Activated CD4-positive, alpha-beta T cell treated with anti-CD3 and anti-CD28 coated beads, Interleukin-2, amount 50 U/mL, for 48 hours (primary cell): ENCODE measurements at regions not wholly inside any gene's neighbourhood (a gene's known extent, or its start where the extent isn't known, plus 50 kb on each side); places are given as distances from the start of the nearest gene placed in this dataset.
"Not testable (repeated sequence)": the region's sequence is repeated elsewhere in the genome, so short reads cannot be mapped to it uniquely, and the experiment has no call there.

Source experiments
- DNase-seq, 2 experiments: peaks; one replicate each; pipeline ENCODE4 v3.0.0-alpha.2; 2020

- not testable (repeated sequence) for DNase-seq
Observed at GRCh38 chr15:91415258-91415657, 315.2 kb downstream of the SV2B start.

- DNase-seq = no peak
Observed at GRCh38 chr15:91420689-91421088, 320.6 kb downstream of the SV2B start.

- DNase-seq = no peak
Observed at GRCh38 chr15:91422797-91423196, 322.7 kb downstream of the SV2B start.

DNA sequence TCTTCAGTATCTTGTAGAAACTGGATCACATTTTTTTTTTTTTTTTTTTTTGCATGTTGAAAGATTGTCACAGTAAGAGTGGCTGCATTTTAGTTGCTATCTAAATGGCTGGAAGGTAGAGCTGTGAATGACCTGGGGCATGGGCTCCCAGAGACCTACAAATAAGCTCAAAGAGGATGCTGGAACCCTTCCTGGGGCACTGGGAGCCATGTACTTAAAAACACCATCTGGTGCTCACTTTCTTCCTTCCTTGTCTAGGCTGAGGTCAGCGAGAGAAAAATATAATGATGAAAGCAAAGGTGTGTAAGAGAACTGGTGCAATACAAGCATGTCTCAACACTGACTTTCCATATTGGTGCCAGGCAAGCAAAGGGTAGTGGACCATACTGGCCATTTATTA lies 323.9 kb downstream of the SV2B start:
- no peak for DNase-seq

DNA sequence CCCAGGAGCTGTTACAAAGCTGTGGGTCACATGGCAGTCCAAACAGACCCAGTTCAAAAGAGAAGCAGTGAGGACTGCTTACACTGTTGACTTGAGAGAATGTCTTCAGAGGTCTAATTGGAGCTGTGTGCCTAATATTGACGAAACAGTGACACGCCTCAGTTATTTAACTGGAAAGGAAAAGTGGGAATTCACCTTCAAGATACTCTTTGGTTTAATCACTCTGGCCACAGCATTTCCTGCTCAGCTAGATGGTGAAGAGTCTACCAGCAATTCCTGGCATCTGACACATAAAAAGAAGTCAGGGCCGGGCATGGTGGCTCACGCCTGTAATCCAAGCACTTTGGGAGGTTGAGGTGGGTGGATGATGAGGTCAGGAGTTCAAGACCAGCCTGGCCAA lies 326.4 kb downstream of the SV2B start:
- peak; percentile 33 to 46 for DNase-seq

DNA sequence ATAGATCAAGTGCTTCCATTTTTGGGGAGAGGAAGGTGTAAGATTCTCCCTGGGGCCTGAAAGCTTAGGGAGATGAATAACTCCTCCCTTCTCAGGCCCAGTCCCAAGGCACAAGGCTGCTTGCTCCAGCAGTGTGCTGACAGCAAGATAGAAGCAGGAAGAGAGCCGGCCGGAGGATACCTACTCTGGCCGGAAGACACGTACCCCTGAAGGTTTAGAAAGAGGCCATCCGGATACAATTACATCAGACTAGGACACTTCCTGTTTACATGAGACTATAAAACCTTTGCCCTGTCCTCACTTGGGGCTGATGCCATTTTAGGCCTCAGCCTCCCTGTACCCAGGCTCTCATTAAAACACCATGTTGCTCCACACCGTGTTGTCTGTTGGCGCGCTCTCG lies 329.9 kb downstream of the SV2B start:
- DNase-seq = no peak

GRCh38 chr15:91431041-91431715 lies 331.1 kb downstream of the SV2B start:
- no peak for DNase-seq

DNA sequence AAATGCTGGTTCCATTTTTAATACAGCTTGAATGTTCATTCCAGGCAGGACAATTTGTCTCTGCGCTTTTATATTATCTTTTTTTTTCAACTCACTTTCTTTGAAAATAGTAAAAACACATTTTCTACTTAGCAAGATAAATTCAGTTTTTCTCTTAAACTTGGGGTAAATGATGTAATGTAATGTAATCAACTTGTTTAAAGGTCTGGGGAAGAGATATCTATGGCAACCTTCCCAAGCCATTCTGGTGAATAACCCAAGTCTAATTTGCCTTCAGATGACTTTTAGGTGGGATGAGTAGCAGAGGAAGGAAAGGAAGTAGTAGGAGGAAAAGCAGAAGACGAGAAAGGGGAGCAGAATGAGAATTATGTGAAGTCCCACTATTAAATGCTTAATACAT lies 335.1 kb downstream of the SV2B start:
- no peak for DNase-seq

DNA sequence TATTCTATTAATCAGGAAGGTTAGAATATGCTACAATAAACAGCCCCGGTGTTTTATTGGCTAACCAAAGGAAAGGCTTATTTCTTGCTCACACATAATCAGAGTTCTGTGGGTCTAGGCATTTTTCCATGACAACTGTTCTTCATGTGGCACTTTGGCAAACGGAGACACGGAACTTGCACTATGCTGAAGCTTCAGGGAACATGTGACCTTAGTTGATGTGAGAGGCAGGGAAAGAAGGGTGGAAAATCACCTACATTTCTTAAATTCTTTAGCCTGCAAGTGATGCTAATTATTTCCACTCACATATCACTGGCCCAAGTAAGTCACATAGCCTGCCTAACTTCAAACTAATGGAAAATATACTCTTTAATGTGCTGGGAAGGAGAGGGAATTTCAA lies 344.6 kb downstream of the SV2B start:
- DNase-seq = no peak

GRCh38 chr15:91445695-91446228 lies 345.7 kb downstream of the SV2B start:
- DNase-seq = no peak

DNA sequence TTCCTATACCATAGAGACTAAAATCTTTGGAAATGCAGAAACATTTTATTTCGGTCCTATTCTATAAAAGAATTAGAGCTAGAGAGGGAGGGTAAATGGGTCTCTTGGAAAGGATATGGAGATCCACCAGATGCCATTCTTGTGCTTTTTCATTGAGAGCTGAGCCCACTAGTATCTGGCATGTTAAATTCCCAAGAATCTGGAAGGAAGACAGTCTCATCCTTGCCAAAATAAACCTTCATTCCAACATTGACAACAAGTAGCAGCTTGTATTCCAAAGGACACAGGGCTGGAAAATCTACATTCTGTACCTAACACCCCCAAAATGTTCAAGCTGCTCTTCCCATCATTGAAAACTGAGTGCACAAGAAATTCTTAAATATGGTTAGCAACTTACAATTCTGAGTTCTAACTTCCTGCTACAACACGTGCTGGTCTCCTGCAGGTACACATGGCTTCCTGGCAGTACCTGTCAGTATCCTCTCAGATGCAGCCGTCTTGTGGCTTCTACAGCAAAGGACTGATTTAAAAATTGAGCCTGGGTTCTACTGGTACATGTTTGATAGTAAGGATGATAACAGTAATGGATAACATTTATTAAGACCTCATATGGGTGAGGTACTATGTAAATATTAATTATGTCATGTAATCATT lies 348.1 kb downstream of the SV2B start:
- no peak for DNase-seq

GRCh38 chr15:91453376-91453775 lies 353.3 kb downstream of the SV2B start:
- not testable (repeated sequence) for DNase-seq

GRCh38 chr15:91456251-91456718 lies 356.2 kb downstream of the SV2B start:
- DNase-seq = no peak

- no peak for DNase-seq
Observed at GRCh38 chr15:91456921-91457320, 356.9 kb downstream of the SV2B start.

- DNase-seq = no peak
Observed at GRCh38 chr15:91461377-91461776, 361.3 kb downstream of the SV2B start.

DNA sequence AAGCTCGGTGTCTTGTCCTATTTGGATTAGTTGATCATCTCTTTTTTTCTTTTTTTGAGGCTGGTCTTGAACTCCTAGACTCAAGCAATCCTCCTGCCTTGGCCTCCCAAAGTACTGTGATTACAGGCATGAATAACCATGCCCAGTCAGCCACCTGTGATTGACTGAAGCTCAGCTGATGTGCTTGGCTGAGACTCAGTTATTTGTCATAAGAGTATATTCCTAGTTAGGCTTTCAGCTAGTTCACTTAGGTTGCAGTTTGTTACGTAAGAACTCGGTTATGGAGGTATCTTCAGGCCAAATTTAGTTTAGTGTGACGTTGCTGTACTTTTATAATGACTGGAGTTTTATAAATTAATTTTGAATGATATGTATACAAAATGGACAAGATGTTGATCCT lies 365.0 kb downstream of the SV2B start:
- no peak for DNase-seq

DNA sequence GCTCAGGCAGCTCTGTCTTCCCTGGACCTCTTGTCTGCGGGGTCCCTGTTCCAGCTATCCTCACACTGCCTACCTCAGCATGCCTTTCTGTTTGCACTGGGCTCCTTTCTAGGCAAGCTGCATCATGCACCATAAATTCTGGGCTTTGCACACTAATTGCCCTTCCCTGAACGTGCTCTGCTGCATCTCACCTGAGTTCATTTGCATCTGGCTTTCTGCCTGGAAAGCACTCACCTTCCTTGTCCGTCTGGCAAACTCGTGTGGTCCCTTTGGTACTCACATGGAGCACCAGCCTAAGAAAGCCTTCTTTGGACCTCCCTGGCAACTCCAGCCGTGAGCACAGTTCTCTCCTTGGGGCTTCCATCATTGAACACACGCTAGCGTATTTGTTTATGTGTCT lies 365.6 kb downstream of the SV2B start:
- DNase-seq = no peak

DNA sequence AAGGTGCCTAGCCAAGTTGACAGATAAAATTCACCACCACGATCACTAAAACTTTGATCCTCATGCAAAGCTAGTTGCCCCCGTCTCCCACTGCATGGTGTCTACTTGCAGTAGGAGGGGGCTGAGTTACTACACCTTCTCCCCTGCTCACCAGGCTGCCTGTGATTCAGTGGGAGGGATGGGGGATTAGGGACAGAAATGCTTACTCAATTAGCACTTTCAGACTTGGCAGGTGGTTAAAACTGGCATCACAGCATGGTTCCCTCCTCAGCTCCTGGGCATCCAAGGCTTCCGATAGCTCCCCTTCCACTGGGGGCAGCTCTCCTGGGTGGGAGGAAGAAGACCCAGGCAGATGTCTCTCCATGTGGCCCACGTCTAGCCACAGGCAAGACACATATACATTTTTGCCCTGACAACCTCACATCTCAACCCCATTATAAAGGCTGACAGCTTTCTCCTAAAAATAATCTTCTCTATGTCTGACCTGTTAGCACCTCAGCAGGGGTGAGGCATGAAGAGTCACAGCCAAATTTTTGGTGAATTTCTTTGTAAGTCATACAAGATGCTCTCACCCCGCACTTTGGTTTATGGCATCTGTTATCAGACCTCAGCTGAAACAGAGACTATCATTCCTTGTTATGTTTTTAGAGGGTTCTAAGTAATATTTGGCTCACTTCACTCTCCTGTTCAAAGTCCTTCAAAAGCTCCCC lies 369.0 kb downstream of the SV2B start:
- peak; percentile 18 to 27 for DNase-seq

DNA sequence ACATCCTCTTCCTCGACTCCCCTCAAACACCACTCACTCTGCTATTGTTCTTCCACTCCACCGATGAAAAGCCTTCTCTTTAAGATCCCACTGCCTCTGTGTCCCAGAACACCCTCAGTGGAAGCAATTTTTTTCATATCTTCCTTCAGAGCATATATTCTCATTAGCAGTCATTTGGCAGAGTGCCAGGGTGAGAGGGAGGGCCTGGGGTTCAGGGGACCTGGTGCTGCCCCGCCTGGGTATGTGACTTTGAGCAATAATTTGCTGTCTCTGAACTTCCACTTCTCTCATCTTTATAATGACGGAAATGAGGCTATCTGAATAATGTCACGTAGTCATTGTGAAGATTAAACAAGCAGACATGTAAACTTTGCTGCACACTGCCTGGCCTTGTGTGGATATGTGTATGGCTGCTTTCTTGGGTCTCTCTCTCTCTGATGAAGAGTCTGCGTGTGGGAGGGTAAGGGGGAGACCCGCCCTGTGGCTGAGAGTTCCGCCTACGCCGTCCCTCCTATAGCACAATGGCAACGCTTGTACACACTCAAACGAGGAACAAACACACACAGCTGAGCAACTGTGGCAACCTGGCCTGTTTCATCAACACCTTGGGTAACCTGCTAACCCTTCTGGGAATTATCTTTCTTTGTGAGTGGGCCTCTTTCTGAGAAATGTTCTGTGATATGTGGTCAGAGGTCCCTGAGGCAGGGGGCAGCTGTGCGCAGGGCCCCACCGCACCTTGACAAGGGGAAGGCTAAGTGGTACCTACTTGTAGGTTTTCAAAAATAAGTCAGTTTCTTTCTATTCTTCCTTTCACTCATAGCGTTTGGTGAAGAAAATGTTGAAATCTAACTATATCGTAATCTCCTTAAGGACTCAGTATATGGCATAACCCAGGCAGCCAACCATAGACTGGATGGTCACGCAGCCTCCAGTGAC lies 369.8 kb downstream of the SV2B start:
- DNase-seq = peak; percentile 62 to 70

- DNase-seq = no peak
Observed at GRCh38 chr15:91471468-91471867, 371.4 kb downstream of the SV2B start.

DNA sequence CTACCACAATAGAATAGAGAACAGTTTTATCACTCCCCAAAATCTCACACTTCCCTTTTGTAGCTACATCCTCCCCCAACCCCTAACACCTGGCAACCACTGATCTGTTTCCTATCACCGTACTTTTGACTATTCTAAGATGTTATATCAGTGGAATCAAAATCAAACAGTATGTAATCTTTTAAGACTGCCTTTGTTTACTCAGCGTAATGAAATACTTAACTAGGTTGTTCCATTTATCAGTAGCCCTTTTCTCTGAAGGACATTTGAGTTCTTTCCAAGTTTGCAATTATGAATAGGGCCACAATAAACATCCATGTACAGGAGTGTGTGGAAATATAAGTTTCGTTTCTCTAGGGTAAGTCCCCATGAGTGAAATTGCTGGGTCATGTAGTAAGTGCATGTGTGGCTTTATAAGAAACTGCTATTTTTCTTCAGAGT lies 372.3 kb downstream of the SV2B start:
- no peak for DNase-seq

DNA sequence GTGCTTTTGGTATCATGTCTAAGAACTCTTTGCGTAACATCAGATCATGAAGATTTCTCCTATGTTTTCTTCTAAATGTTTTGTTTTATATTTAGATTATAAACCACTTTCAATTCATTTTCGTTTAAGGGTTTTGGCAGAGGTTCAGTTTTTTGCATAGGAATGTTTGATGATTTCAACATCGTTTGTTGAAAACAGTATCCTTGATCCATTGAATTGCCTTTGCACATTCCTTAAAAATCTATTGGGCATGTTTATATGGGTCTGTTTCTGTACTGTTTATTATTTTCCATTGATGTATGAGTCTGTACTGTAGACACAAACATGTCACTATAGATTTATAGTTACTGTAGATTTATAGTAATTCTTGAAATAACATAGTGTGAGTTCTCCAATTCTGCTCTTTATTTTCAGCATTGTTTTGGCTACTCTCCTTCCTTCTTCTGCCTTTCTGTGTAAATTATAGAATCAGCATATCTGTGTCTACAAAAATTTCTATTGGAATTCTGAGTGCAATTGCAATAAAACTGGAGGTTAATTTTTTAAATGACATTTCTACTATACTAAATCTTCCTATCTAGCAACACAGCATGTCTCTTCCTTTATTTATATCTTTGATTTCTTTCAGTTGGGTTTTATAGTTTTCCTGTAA lies 374.0 kb downstream of the SV2B start:
- no peak for DNase-seq
